HL-60/S4 (cell line): ENCODE measurements at regions not wholly inside any gene's neighbourhood (a gene's known extent, or its start where the extent isn't known, plus 50 kb on each side); places are given as distances from the start of the nearest gene placed in this dataset.
"Not testable (repeated sequence)": the region's sequence is repeated elsewhere in the genome, so short reads cannot be mapped to it uniquely, and the experiment has no call there.

ENCODE experiments used
- in situ Hi-C: fragments of 300-500 bp; cut with MboI; formaldehyde crosslinking; loops from 2 replicates; pipeline ENCODE4 v1.14.3; 2022; ENCODE audit warnings: low sequenced_read_pairs

- in situ Hi-C loops = no loop called here
Measured at GRCh38 chr13:86409466-86410241, 610.4 kb upstream of the SLITRK6 start.

- in situ Hi-C loops = no loop called here
Measured at GRCh38 chr13:86425170-86425815, 626.1 kb upstream of the SLITRK6 start.

GRCh38 chr13:86426437-86426836 is 627.2 kb upstream of the SLITRK6 start:
- in situ Hi-C loops = no loop called here

- in situ Hi-C loops = no loop called here
Measured at GRCh38 chr13:86429756-86430155, 630.5 kb upstream of the SLITRK6 start.

GRCh38 chr13:86438034-86438433 is 638.8 kb upstream of the SLITRK6 start:
- in situ Hi-C loops = no loop called here

GRCh38 chr13:86445206-86445605 is 646.0 kb upstream of the SLITRK6 start:
- in situ Hi-C loops = no loop called here

GRCh38 chr13:86445672-86446071 is 646.5 kb upstream of the SLITRK6 start:
- in situ Hi-C loops = no loop called here

GRCh38 chr13:86446311-86446710 is 647.1 kb upstream of the SLITRK6 start:
- in situ Hi-C loops = no loop called here

- in situ Hi-C loops = no loop called here
Measured at GRCh38 chr13:86447479-86447878, 648.3 kb upstream of the SLITRK6 start.

- in situ Hi-C loops = no loop called here
Measured at GRCh38 chr13:86462011-86462410, 662.8 kb upstream of the SLITRK6 start.

GRCh38 chr13:86464193-86464592 is 665.0 kb upstream of the SLITRK6 start:
- in situ Hi-C loops = no loop called here

GRCh38 chr13:86474971-86475370 is 675.8 kb upstream of the SLITRK6 start:
- in situ Hi-C loops = no loop called here

- in situ Hi-C loops = no loop called here
Measured at GRCh38 chr13:86476656-86477055, 677.4 kb upstream of the SLITRK6 start.

GRCh38 chr13:86486582-86486981 is 687.4 kb upstream of the SLITRK6 start:
- in situ Hi-C loops = no loop called here

GRCh38 chr13:86491121-86491520 is 691.9 kb upstream of the SLITRK6 start:
- in situ Hi-C loops = no loop called here

GRCh38 chr13:86501931-86502330 is 702.7 kb upstream of the SLITRK6 start:
- in situ Hi-C loops = not testable (repeated sequence)

- in situ Hi-C loops = no loop called here
Measured at GRCh38 chr13:86510792-86511191, 711.6 kb upstream of the SLITRK6 start.

- in situ Hi-C loops = no loop called here
Measured at GRCh38 chr13:86541461-86541860, 742.2 kb upstream of the SLITRK6 start.

GRCh38 chr13:86554066-86554465 is 754.8 kb upstream of the SLITRK6 start:
- in situ Hi-C loops = no loop called here

GRCh38 chr13:86559901-86560300 is 760.7 kb upstream of the SLITRK6 start:
- in situ Hi-C loops = no loop called here

- in situ Hi-C loops = no loop called here
Measured at GRCh38 chr13:86562866-86563265, 763.6 kb upstream of the SLITRK6 start.

- in situ Hi-C loops = no loop called here
Measured at GRCh38 chr13:86563308-86563707, 764.1 kb upstream of the SLITRK6 start.
